ENCODE measurements at regions not wholly inside any gene's neighbourhood (a gene's known extent, or its start where the extent isn't known, plus 50 kb on each side); places are given as distances from the start of the nearest gene placed in this dataset.

DNA sequence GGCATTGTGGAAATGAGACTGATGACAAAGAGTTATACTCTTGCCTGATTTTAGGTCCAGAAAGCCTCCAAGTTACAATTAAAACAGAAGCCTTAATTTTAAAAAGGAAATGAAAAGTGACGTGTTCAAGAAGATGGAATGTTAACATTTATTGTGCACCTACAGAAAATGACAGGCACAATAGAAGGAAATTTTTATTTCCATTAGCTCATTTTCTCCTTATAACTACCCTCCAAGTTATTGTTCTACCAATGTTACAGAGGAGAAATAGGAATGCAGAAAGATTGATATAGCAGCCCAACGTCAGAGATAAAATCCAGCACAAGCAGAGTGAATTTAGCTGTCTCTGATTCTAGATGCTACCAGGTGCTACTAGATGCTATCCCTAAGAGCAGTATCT is 736.9 kb upstream of the KIRREL3 start:
- H3K4me3 ChIP-seq (ENCODE audit: low read depth, low read length), result no peak overlapping the region
- TF ChIP-seq, protein P1, sequence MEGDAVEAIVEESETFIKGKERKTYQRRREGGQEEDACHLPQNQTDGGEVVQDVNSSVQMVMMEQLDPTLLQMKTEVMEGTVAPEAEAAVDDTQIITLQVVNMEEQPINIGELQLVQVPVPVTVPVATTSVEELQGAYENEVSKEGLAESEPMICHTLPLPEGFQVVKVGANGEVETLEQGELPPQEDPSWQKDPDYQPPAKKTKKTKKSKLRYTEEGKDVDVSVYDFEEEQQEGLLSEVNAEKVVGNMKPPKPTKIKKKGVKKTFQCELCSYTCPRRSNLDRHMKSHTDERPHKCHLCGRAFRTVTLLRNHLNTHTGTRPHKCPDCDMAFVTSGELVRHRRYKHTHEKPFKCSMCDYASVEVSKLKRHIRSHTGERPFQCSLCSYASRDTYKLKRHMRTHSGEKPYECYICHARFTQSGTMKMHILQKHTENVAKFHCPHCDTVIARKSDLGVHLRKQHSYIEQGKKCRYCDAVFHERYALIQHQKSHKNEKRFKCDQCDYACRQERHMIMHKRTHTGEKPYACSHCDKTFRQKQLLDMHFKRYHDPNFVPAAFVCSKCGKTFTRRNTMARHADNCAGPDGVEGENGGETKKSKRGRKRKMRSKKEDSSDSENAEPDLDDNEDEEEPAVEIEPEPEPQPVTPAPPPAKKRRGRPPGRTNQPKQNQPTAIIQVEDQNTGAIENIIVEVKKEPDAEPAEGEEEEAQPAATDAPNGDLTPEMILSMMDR (IDR thresholded peaks at IDR 0.05; ENCODE audit: low read depth, low read length), result no peak

DNA sequence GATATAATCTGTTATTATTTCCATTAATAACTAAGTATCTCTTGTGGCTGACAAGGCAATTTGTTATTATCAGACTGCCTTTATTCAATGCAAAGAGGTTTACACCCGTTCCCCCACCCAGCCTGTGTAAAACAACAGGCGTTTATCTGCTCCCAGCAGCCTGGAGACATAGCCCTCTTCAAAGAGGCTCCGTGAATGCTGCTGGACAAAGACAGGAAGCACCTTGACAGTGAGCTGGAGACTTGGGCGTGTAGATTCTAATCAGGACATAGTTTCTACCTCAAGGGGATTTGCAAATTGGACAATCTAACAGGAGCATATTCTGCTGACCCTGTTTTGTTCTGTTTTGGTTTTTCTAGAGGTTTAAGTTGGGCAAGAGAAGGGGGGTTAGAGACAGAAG is 733.0 kb upstream of the KIRREL3 start:
- TF ChIP-seq, protein P1 (IDR thresholded peaks at IDR 0.05; ENCODE audit: low read depth, low read length), result no peak
- no peak overlapping the region for H3K4me3 ChIP-seq (ENCODE audit: low read depth, low read length)

DNA sequence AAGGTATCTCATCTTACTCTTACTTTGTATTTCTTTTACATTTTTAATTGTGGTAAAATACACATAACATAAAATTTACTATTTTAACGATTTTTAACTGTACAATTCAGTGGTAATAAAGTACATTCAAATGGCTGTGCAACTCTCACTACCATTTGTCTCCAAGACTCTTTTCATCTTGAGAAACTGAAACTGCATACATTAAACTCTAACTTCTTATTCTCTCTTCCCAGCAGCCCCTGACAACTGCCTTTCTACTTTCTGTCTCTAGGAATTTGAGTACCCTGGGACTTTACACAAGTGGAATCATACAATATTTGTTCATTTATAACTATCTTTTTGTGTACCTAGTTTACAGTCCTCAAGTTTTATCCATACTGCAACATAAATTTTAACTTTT is 725.8 kb upstream of the KIRREL3 start:
- TF ChIP-seq, protein P1 (IDR thresholded peaks at IDR 0.05; ENCODE audit: low read depth, low read length), result no peak
- H3K4me3 ChIP-seq (ENCODE audit: low read depth, low read length), result no peak overlapping the region

DNA sequence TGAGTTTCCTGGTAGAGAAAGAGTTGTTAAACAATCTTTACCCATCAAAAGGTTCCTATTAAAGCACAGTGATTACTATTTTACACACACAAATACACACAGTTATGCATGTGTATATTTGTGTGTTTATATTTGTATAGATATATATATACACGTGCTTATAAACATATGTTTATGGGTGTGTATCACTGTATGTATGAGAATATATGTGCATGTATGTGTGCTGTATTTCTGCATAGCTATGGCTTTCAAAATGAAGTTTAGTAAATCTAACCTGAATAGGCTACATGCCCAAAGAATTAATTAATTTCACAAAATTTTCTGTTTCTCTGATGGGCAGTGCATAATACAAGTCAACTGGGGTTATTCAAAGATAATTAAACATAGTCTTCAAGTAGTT is 723.1 kb upstream of the KIRREL3 start:
- no peak overlapping the region for H3K4me3 ChIP-seq (ENCODE audit: low read depth, low read length)
- TF ChIP-seq, protein P1 (IDR thresholded peaks at IDR 0.05; ENCODE audit: low read depth, low read length), result no peak

DNA sequence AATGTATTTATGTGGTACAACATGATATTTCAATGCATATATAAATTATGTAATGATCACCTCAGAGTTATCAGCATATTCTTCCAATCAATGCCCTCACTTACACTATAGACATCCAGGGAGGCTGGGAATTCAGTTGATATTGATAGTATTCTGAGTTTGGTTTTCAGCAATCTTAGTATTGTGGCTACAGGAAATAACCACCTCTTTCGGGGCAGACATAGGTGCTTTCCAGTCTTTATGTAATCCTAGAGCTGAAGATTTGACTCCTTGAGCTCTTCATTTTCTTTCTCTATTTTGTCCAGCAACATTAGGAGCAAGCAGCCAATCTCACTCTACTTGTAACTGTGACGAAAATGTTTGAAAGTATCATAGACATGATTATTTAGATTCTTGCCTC is 712.7 kb upstream of the KIRREL3 start:
- TF ChIP-seq, protein P1 (IDR thresholded peaks at IDR 0.05; ENCODE audit: low read depth, low read length), result no peak
- H3K4me3 ChIP-seq (ENCODE audit: low read depth, low read length), result no peak overlapping the region

DNA sequence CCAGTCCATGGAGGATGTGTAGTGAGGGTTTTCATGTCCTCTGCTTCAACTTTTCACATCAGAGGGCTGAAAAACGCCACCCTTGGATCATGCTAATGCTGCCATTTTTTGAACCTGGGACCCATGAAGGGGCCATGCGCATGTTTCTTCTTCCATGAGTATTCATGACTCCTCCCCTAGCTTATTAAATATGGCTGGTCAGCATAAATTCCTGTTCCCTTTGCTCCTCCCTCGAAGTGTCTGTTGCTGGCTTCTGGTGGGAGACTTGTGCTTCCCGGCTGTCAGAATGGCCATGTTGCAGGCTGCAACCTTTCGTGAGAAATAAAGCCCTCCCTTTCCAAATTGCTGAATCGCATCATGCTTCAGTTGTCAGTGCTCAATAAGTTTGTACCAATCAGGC is 711.2 kb upstream of the KIRREL3 start:
- H3K4me3 ChIP-seq (ENCODE audit: low read depth, low read length), result no peak overlapping the region

DNA sequence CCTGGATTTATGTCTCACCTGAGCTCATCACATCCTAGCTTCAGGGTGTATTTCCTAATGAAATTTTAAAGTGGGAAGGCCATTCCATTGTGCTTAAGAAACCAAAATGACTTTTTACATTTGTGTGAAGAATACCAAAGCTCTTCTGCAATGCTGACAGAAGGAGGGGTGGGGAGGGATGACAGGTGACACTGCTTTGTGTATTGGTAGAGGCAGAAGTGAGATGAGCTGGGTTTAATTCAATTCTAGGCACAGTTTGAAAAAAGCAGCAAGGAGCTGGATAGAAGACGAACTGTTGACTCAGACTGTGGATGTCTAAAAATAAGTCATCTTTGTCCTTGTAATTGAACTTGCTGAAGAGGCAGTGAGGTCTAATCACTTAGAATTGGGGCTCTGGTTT is 710.3 kb upstream of the KIRREL3 start:
- H3K4me3 ChIP-seq (ENCODE audit: low read depth, low read length), result no peak overlapping the region
- TF ChIP-seq, protein P1 (IDR thresholded peaks at IDR 0.05; ENCODE audit: low read depth, low read length), result no peak

More for the DNA sequence above, 711.2 kb upstream of the KIRREL3 start:
- TF ChIP-seq, protein P1 (IDR thresholded peaks at IDR 0.05; ENCODE audit: low read depth, low read length), result no peak

Measured in WI38 (cell line).